ENCODE measurements at regions not wholly inside any gene's neighbourhood (a gene's known extent, or its start where the extent isn't known, plus 50 kb on each side); places are given as distances from the start of the nearest gene placed in this dataset.

DNA sequence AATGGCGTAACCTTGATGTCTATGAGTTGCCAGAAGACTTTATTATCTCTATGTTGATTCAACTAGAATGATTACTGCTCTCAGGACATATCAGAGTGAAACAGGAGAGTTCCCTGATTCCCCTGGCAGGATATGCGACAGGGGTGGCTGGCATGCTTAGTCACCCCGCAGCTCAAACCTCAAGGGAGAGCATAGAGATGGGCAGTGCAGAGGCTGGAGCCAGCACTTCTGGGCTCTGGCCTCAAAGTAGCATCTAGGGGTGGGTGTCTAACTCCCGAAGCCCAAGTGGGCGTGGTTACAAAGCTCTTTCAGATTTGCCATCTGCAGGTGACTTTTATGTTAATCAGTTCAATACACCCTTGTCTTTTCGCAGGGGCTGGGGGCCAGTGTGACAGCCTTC lies 391.6 kb downstream of the ADCYAP1 start:
- DNase-seq (no peak), ATAC-seq (no peak)
- Histone ChIP-seq H3K4me1 (ENCODE audit: low read depth) (no peaks in the 10 kb centered on the region), H3K9me3 (peaks cover 47% of the 10 kb centered on the region), H3K4me3 (no peak overlapping the region), H3K36me3 (ENCODE audit: low read depth) (no peaks in the 10 kb centered on the region)
- TF ChIP-seq CTCF (IDR thresholded peaks at IDR 0.05): no peak
- intact Hi-C loops (cut with DNase I, micrococcal nuclease): no loop called here

- DNase-seq (no peak), ATAC-seq (no peak)
Measured at GRCh38 chr18:1302861-1303260, 398.2 kb downstream of the ADCYAP1 start.

DNA sequence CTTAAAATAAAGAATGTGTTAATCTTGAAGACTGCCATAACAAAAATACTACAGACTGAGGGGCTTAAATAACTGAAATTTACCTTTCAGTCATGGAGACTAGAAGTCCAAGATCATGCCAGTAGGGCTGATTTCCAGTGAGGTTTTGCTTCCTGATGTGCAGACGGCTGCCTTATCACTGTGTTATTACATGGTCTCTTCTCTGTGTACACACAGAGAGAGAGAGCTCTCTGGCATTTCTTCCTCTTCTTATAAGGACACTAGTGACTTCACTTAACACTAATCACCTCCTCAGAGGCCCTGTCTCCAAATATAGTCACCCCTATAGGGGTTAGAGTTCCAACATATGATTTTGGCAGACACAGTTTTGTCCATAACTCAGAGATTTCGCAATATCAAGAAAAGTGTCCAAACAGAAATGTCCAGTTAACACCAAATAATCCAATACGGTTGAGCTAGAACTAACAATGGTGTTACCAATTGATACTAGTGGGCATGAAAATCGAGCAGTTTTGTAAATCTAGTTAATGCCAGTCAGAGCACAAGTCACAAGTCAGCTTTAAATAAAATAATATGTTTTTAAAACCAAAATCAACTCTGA lies 399.8 kb downstream of the ADCYAP1 start:
- no peak for TF ChIP-seq CTCF (IDR thresholded peaks at IDR 0.05)
- peaks cover 45% of the 10 kb centered on the region for H3K9me3 ChIP-seq
- no peaks in the 10 kb centered on the region for H3K36me3 ChIP-seq (ENCODE audit: low read depth)
- no peak overlapping the region for H3K4me3 ChIP-seq
- intact Hi-C loops (cut with DNase I, micrococcal nuclease): no loop called here
- H3K4me1 ChIP-seq (ENCODE audit: low read depth): no peaks in the 10 kb centered on the region
- no peak for DNase-seq
- no peak for ATAC-seq

More at GRCh38 chr18:1302861-1303260, 398.2 kb downstream of the ADCYAP1 start:
- no peaks in the 10 kb centered on the region for H3K36me3 ChIP-seq (ENCODE audit: low read depth)
- H3K4me3 ChIP-seq: no peak overlapping the region
- no peaks in the 10 kb centered on the region for H3K4me1 ChIP-seq (ENCODE audit: low read depth)
- peaks cover 46% of the 10 kb centered on the region for H3K9me3 ChIP-seq
- no peak for TF ChIP-seq CTCF (IDR thresholded peaks at IDR 0.05)
- intact Hi-C loops (cut with DNase I, micrococcal nuclease): no loop called here

DNA sequence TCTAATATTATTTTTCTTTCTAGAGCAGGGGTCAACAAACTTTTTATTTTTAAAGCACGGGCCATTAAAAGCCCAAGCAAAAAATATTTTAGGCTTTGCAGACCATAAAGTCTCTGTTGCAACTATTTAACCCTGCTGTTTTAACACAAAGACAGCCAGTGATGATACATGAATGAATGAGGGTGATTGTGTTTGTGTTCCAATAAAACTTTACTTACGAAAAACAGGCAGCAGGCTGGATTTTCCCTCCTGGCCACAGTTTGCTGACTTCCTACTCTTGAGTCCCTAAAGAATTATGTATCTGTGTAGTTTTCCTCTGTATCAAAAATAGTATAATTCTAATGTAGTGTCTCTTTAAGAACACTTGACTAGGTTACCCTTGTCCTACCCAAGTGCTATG lies 402.0 kb downstream of the ADCYAP1 start:
- H3K4me3 ChIP-seq: no peak overlapping the region
- DNase-seq (no peak), ATAC-seq (no peak)
- H3K4me1 ChIP-seq (ENCODE audit: low read depth): no peaks in the 10 kb centered on the region
- intact Hi-C loops (cut with DNase I, micrococcal nuclease): no loop called here
- no peaks in the 10 kb centered on the region for H3K36me3 ChIP-seq (ENCODE audit: low read depth)
- no peak for TF ChIP-seq CTCF (IDR thresholded peaks at IDR 0.05)
- H3K9me3 ChIP-seq: peaks cover 46% of the 10 kb centered on the region

GRCh38 chr18:1308686-1309085 lies 404.0 kb downstream of the ADCYAP1 start:
- no peak for ATAC-seq
- intact Hi-C loops (cut with DNase I, micrococcal nuclease): no loop called here

More at GRCh38 chr18:1308686-1309085, 404.0 kb downstream of the ADCYAP1 start:
- Histone ChIP-seq H3K9me3 (peaks cover 34% of the 10 kb centered on the region), H3K4me1 (ENCODE audit: low read depth) (no peaks in the 10 kb centered on the region), H3K36me3 (ENCODE audit: low read depth) (no peaks in the 10 kb centered on the region), H3K4me3 (no peak overlapping the region)
- no peak for TF ChIP-seq CTCF (IDR thresholded peaks at IDR 0.05)
- DNase-seq: no peak

Measured in mucosa of descending colon (tissue), 3 donors.